ENCODE measurements at regions not wholly inside any gene's neighbourhood (a gene's known extent, or its start where the extent isn't known, plus 50 kb on each side); places are given as distances from the start of the nearest gene placed in this dataset.

GRCh38 chr14:53350429-53350828 is 197.3 kb upstream of the DDHD1 start:
- TF ChIP-seq CTCF (conservative IDR thresholded peaks at IDR 0.05) (no peak), EZH2 (IDR thresholded peaks at IDR 0.05; ENCODE audit: low read depth) (no peak)
